ENCODE measurements at regions not wholly inside any gene's neighbourhood (a gene's known extent, or its start where the extent isn't known, plus 50 kb on each side); places are given as distances from the start of the nearest gene placed in this dataset.

DNA sequence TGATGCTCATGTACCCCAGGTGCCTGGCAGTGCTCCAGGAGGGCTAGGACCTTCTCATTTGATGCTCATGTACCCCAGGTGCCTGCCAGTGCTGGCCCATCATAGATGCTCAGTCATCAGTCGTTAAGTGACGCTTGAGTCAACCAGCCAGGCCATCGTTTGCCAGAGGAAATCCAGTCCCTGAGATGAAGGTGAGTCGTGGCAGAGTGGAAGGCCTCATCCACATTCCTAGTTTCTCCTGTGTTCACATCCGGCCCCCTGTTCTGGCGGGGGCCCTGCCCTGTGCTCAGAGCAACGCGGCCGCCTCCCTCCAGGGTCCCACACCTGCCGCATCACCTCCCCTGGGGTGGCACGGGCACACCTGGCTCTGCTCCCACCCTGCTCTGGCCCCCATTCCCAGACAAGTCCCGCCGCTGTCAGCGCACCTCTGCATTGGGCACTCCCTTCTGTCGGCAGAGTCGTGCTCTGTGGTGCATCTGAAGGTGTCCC, 279.9 kb downstream of the BRD1 start:
- no peaks in the 10 kb centered on the region for H3K9me3 ChIP-seq (ENCODE audit: severe bottlenecking)
- no peaks in the 10 kb centered on the region for H3K36me3 ChIP-seq (ENCODE audit: low read depth)
- TF ChIP-seq, protein P1, sequence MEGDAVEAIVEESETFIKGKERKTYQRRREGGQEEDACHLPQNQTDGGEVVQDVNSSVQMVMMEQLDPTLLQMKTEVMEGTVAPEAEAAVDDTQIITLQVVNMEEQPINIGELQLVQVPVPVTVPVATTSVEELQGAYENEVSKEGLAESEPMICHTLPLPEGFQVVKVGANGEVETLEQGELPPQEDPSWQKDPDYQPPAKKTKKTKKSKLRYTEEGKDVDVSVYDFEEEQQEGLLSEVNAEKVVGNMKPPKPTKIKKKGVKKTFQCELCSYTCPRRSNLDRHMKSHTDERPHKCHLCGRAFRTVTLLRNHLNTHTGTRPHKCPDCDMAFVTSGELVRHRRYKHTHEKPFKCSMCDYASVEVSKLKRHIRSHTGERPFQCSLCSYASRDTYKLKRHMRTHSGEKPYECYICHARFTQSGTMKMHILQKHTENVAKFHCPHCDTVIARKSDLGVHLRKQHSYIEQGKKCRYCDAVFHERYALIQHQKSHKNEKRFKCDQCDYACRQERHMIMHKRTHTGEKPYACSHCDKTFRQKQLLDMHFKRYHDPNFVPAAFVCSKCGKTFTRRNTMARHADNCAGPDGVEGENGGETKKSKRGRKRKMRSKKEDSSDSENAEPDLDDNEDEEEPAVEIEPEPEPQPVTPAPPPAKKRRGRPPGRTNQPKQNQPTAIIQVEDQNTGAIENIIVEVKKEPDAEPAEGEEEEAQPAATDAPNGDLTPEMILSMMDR (IDR thresholded peaks at IDR 0.05; ENCODE audit: poor library complexity, severe bottlenecking): no peak
- H3K4me3 ChIP-seq (ENCODE audit: severe bottlenecking): no peak overlapping the region
- no peaks in the 10 kb centered on the region for H3K4me1 ChIP-seq (ENCODE audit: insufficient read depth, poor library complexity, severe bottlenecking)
- ATAC-seq (ENCODE audit: low read depth) (no peak), DNase-seq (ENCODE audit: low spot score) (no peak)
- H3K27me3 ChIP-seq (ENCODE audit: insufficient read depth, poor library complexity, severe bottlenecking): peaks cover 10% of the 10 kb centered on the region
- no peak overlapping the region for H3K27ac ChIP-seq (ENCODE audit: poor library complexity, severe bottlenecking)

DNA sequence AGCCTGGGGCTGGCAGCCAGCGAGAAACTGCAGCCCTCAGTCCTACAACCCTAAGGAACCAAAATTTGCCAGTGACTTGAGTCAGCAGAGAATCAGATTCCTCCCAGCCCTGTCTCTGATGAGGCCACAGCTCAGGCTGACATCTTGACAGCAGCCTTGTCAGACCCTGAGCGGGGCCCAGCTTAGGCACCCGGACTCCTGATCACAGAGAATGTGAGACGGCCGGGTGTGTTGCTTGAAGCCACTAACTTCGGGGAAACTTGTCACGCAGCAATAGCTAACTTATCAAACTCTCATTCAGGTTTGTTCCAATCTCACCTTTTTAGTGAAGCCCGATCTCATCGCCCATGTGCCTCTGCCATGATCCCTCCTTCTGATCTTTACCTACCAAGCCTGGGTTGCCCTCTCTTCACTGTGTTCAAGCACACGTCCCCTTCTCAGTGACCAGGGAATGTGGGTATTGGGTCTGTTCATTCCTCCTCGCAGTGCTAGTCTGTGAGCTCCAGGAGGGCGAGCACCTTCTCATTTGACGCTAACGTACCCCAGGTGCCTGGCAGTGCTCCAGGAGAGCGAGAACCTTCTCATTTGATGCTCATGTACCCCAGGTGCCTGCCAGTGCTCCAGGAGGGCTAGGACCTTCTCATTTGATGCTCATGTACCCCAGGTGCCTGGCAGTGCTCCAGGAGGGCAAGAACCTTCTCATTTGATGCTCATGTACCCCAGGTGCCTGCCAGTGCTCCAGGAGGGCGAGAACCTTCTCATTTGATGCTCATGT, 280.7 kb downstream of the BRD1 start:
- Histone ChIP-seq H3K27ac (ENCODE audit: poor library complexity, severe bottlenecking) (no peak overlapping the region), H3K9me3 (ENCODE audit: severe bottlenecking) (no peaks in the 10 kb centered on the region), H3K4me1 (ENCODE audit: insufficient read depth, poor library complexity, severe bottlenecking) (no peaks in the 10 kb centered on the region), H3K36me3 (ENCODE audit: low read depth) (no peaks in the 10 kb centered on the region), H3K4me3 (ENCODE audit: severe bottlenecking) (no peak overlapping the region), H3K27me3 (ENCODE audit: insufficient read depth, poor library complexity, severe bottlenecking) (peaks cover 10% of the 10 kb centered on the region)
- DNase-seq (ENCODE audit: low spot score) (no peak), ATAC-seq (ENCODE audit: low read depth) (no peak)
- TF ChIP-seq, protein P1 (IDR thresholded peaks at IDR 0.05; ENCODE audit: poor library complexity, severe bottlenecking): no peak

DNA sequence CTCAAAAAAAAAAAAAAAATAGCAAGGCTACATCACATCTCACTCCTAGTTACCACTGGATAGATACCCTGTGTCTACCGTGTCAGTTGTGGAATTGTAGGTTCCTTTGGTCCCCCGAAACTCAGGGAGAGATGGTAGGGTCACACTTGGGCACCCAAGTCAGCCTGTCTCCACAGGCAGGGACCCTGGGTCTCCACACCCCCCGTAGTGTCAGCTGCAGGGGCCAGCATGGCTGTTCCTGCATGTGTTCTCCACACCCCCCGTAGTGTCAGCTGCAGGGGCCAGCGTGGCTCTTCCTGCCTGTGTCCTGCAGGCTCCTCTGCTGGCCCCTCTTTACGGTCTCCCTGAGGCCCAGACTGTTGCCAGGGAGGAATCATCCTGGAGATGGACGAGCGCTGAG, 282.1 kb downstream of the BRD1 start:
- no peak overlapping the region for H3K27ac ChIP-seq (ENCODE audit: poor library complexity, severe bottlenecking)
- no peaks in the 10 kb centered on the region for H3K36me3 ChIP-seq (ENCODE audit: low read depth)
- TF ChIP-seq, protein P1 (IDR thresholded peaks at IDR 0.05; ENCODE audit: poor library complexity, severe bottlenecking): no peak
- H3K27me3 ChIP-seq (ENCODE audit: insufficient read depth, poor library complexity, severe bottlenecking): peaks cover 10% of the 10 kb centered on the region
- DNase-seq (ENCODE audit: low spot score) (no peak), ATAC-seq (ENCODE audit: low read depth) (no peak)
- no peaks in the 10 kb centered on the region for H3K9me3 ChIP-seq (ENCODE audit: severe bottlenecking)
- no peak overlapping the region for H3K4me3 ChIP-seq (ENCODE audit: severe bottlenecking)
- no peaks in the 10 kb centered on the region for H3K4me1 ChIP-seq (ENCODE audit: insufficient read depth, poor library complexity, severe bottlenecking)

DNA sequence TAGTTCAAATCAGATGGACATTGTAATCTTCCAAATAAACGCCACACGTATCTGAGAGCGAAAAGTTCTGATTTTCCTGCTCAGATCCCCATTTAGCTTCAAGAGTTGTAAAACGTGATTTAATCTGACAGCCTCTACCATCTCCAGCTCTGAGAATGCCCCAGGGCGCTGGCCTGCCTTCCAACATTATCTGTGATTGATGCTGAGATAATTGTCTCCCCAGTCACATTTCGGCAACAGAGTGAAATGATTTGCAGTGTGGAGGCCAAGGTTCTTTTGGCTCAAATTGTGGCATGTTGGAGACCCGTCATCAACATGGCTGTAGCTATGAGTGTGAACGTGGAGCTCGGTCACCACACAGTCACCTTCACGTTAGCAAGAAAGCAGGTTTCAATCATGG, 283.4 kb downstream of the BRD1 start:
- no peak overlapping the region for H3K27ac ChIP-seq (ENCODE audit: poor library complexity, severe bottlenecking)
- H3K9me3 ChIP-seq (ENCODE audit: severe bottlenecking): no peaks in the 10 kb centered on the region
- peaks cover 10% of the 10 kb centered on the region for H3K27me3 ChIP-seq (ENCODE audit: insufficient read depth, poor library complexity, severe bottlenecking)
- DNase-seq (ENCODE audit: low spot score) (no peak), ATAC-seq (ENCODE audit: low read depth) (no peak)
- TF ChIP-seq, protein P1 (IDR thresholded peaks at IDR 0.05; ENCODE audit: poor library complexity, severe bottlenecking): no peak
- H3K4me1 ChIP-seq (ENCODE audit: insufficient read depth, poor library complexity, severe bottlenecking): no peaks in the 10 kb centered on the region
- no peaks in the 10 kb centered on the region for H3K36me3 ChIP-seq (ENCODE audit: low read depth)
- no peak overlapping the region for H3K4me3 ChIP-seq (ENCODE audit: severe bottlenecking)

DNA sequence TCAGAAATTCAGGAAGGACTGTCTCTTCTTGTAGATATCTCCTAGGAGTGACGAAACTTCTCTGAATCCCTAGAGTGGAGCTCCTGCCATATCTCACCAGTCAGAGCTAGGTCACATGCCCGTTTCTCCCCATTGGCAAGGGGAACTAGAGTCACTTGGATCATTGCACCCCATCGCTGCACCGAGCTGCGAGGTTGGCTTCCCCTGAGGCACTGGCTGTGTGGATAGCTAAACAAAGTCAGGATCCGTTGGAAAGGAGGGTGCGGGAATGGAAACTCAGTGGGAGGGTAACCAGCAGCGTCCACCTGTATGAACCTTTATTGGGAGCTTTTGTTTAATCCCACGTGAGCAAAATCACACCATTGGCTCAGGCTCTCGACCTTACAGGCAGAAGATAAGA, 283.8 kb downstream of the BRD1 start:
- Histone ChIP-seq H3K36me3 (ENCODE audit: low read depth) (no peaks in the 10 kb centered on the region), H3K4me3 (ENCODE audit: severe bottlenecking) (no peak overlapping the region), H3K9me3 (ENCODE audit: severe bottlenecking) (no peaks in the 10 kb centered on the region), H3K4me1 (ENCODE audit: insufficient read depth, poor library complexity, severe bottlenecking) (no peaks in the 10 kb centered on the region), H3K27ac (ENCODE audit: poor library complexity, severe bottlenecking) (no peak overlapping the region), H3K27me3 (ENCODE audit: insufficient read depth, poor library complexity, severe bottlenecking) (peaks cover 10% of the 10 kb centered on the region)
- TF ChIP-seq, protein P1 (IDR thresholded peaks at IDR 0.05; ENCODE audit: poor library complexity, severe bottlenecking): no peak
- ATAC-seq (ENCODE audit: low read depth): no peak
- no peak for DNase-seq (ENCODE audit: low spot score)
